HG02970 (cell line): ENCODE measurements at regions not wholly inside any gene's neighbourhood (a gene's known extent, or its start where the extent isn't known, plus 50 kb on each side); places are given as distances from the start of the nearest gene placed in this dataset.

Experiments
- ATAC-seq: cut with Tn5 transposase; IDR thresholded peaks from one replicate; pipeline ENCODE4 v1.9.1; 2021; ENCODE audit warnings: mild to moderate bottlenecking, moderate library complexity, moderate number of reproducible peaks; ENCODE audit not compliant: unreplicated experiment, low FRiP score

- ATAC-seq, result no peak
Measured at GRCh38 chr4:32824336-32824735, 2104.2 kb downstream of the PCDH7 start.

GRCh38 chr4:32826169-32826568 is 2106.0 kb downstream of the PCDH7 start:
- ATAC-seq, result no peak

GRCh38 chr4:32830160-32830559 is 2110.0 kb downstream of the PCDH7 start:
- no peak for ATAC-seq

GRCh38 chr4:32831104-32831503 is 2110.9 kb downstream of the PCDH7 start:
- ATAC-seq, result no peak

- no peak for ATAC-seq
Measured at GRCh38 chr4:32840461-32841189, 2120.5 kb downstream of the PCDH7 start.

- ATAC-seq, result no peak
Measured at GRCh38 chr4:32841217-32841616, 2121.0 kb downstream of the PCDH7 start.

- ATAC-seq, result no peak
Measured at GRCh38 chr4:32847461-32847860, 2127.3 kb downstream of the PCDH7 start.

GRCh38 chr4:32855622-32856021 is 2135.5 kb downstream of the PCDH7 start:
- no peak for ATAC-seq

GRCh38 chr4:32858361-32858760 is 2138.2 kb downstream of the PCDH7 start:
- no peak for ATAC-seq

GRCh38 chr4:32858971-32859370 is 2138.8 kb downstream of the PCDH7 start:
- ATAC-seq, result no peak

- no peak for ATAC-seq
Measured at GRCh38 chr4:32864713-32865351, 2144.7 kb downstream of the PCDH7 start.

GRCh38 chr4:32876546-32876945 is 2156.4 kb downstream of the PCDH7 start:
- no peak for ATAC-seq

- no peak for ATAC-seq
Measured at GRCh38 chr4:32879913-32880312, 2159.7 kb downstream of the PCDH7 start.

- ATAC-seq, result no peak
Measured at GRCh38 chr4:32884198-32884597, 2164.0 kb downstream of the PCDH7 start.

GRCh38 chr4:32890398-32890797 is 2170.2 kb downstream of the PCDH7 start:
- no peak for ATAC-seq

- no peak for ATAC-seq
Measured at GRCh38 chr4:32909053-32909452, 2188.9 kb downstream of the PCDH7 start.

- no peak for ATAC-seq
Measured at GRCh38 chr4:32909736-32910135, 2189.6 kb downstream of the PCDH7 start.

- ATAC-seq, result no peak
Measured at GRCh38 chr4:32917586-32917985, 2197.4 kb downstream of the PCDH7 start.

- no peak for ATAC-seq
Measured at GRCh38 chr4:32929796-32930699, 2209.9 kb downstream of the PCDH7 start.

GRCh38 chr4:32930700-32931099 is 2210.5 kb downstream of the PCDH7 start:
- ATAC-seq, result no peak

- ATAC-seq, result no peak
Measured at GRCh38 chr4:32931475-32931874, 2211.3 kb downstream of the PCDH7 start.
